ENCODE measurements at regions not wholly inside any gene's neighbourhood (a gene's known extent, or its start where the extent isn't known, plus 50 kb on each side); places are given as distances from the start of the nearest gene placed in this dataset.

GRCh38 chr14:41541333-41541732, 65.3 kb upstream of the LRFN5 start:
- CTCF ChIA-PET, result no interaction called here
- 47% methylated on average over 3 of the region's 3 CpGs for WGBS (ENCODE audit: low lambda C conversion rate)
- POLR2A ChIA-PET, result no interaction called here

GRCh38 chr14:41532255-41532654, 74.4 kb upstream of the LRFN5 start:
- no peaks in the 10 kb centered on the region for H3K4me1 ChIP-seq (ENCODE audit: control insufficient read depth in 1 of 2, insufficient read depth in 2 of 2, low read depth in 1 of 2, low read length in 1 of 2)
- no peak for DNase-seq

More at GRCh38 chr14:41541333-41541732, 65.3 kb upstream of the LRFN5 start:
- H3K36me3 ChIP-seq (replicated peaks in 1 of 2; ENCODE audit: control insufficient read depth in 1 of 2, insufficient read depth in 2 of 2, low read length in 1 of 2), result no peaks in the 10 kb centered on the region
- no peaks in the 10 kb centered on the region for H3K79me2 ChIP-seq (ENCODE audit: insufficient read depth)
- H3K4me1 ChIP-seq (ENCODE audit: control insufficient read depth in 1 of 2, insufficient read depth in 2 of 2, low read depth in 1 of 2, low read length in 1 of 2), result no peaks in the 10 kb centered on the region
- no peak overlapping the region for H3K27ac ChIP-seq (ENCODE audit: low read depth in 2 of 2, low read length in 1 of 2)
- no peak overlapping the region for H3K9ac ChIP-seq
- no peaks in the 10 kb centered on the region for H4K20me1 ChIP-seq (ENCODE audit: insufficient read depth)
- no peak overlapping the region for H2AFZ ChIP-seq (ENCODE audit: low read depth)
- H3F3A ChIP-seq (replicated peaks; ENCODE audit: insufficient read depth), result no peaks in the 10 kb centered on the region
- H3K4me2 ChIP-seq, result no peak overlapping the region
- H3K9me2 ChIP-seq, result no peaks in the 10 kb centered on the region
- no peaks in the 10 kb centered on the region for H3K27me3 ChIP-seq (ENCODE audit: insufficient read depth)
- no peak overlapping the region for H3K4me3 ChIP-seq (ENCODE audit: low read depth in 2 of 2, low read length in 1 of 2)
- TF ChIP-seq RAD21 (IDR thresholded peaks at IDR 0.05; ENCODE audit: low read length) (no peak), CHD2 (IDR thresholded peaks at IDR 0.05; ENCODE audit: low read length, partially characterized antibody) (no peak), GATA2 (CRISPR knock-in tag; IDR thresholded peaks at IDR 0.05) (no peak), EZH2phosphoT487 (IDR thresholded peaks at IDR 0.05; ENCODE audit: borderline replicate concordance, low read depth) (no peak), TAF1 (IDR thresholded peaks at IDR 0.05; ENCODE audit: borderline replicate concordance, low read depth, low read length) (no peak), TEAD4 (IDR thresholded peaks at IDR 0.05; ENCODE audit: borderline replicate concordance, insufficient read depth) (no peak), MAX (IDR thresholded peaks at IDR 0.05; ENCODE audit: low read depth) (no peak), ELF1 (IDR thresholded peaks at IDR 0.05) (no peak), RXRA (IDR thresholded peaks at IDR 0.05; ENCODE audit: borderline replicate concordance, low read depth) (no peak)
- DNase-seq, result no peak
- H3K9me3 ChIP-seq, result no peaks in the 10 kb centered on the region

More at GRCh38 chr14:41532255-41532654, 74.4 kb upstream of the LRFN5 start:
- no peak for TF ChIP-seq MXI1 (IDR thresholded peaks at IDR 0.05; ENCODE audit: low read depth, low read length)
- no peak for TF ChIP-seq JUND (IDR thresholded peaks at IDR 0.05)
- no peak for TF ChIP-seq CTCF (IDR thresholded peaks at IDR 0.05)
- no peak for TF ChIP-seq PBX3 (IDR thresholded peaks at IDR 0.05)
- TF ChIP-seq CHD2 (IDR thresholded peaks at IDR 0.05; ENCODE audit: low read length, partially characterized antibody), result no peak
- TF ChIP-seq FOXJ3 (CRISPR knock-in tag; IDR thresholded peaks at IDR 0.05), result no peak
- no peak for TF ChIP-seq YY1 (IDR thresholded peaks at IDR 0.05; ENCODE audit: low read depth)
- TF ChIP-seq MAX (IDR thresholded peaks at IDR 0.05; ENCODE audit: low read depth), result no peak
- no peak for TF ChIP-seq MEF2A (IDR thresholded peaks at IDR 0.05; ENCODE audit: borderline replicate concordance, low read depth)
- no peak for TF ChIP-seq ZBTB33 (IDR thresholded peaks at IDR 0.05; ENCODE audit: borderline replicate concordance, low read depth)
- TF ChIP-seq USF1 (IDR thresholded peaks at IDR 0.05; ENCODE audit: borderline replicate concordance, low read depth), result no peak
- no peak for TF ChIP-seq RXRA (IDR thresholded peaks at IDR 0.05; ENCODE audit: borderline replicate concordance, low read depth)
- TF ChIP-seq TAF1 (IDR thresholded peaks at IDR 0.05; ENCODE audit: borderline replicate concordance, low read depth, low read length), result no peak
- TF ChIP-seq NFIC (IDR thresholded peaks at IDR 0.05; ENCODE audit: borderline replicate concordance), result no peak
- no peaks in the 10 kb centered on the region for H3K27me3 ChIP-seq (ENCODE audit: insufficient read depth)
- H3K79me2 ChIP-seq (ENCODE audit: insufficient read depth), result no peaks in the 10 kb centered on the region
- no peak overlapping the region for H3K27ac ChIP-seq (ENCODE audit: low read depth in 2 of 2, low read length in 1 of 2)
- H4K20me1 ChIP-seq (ENCODE audit: insufficient read depth), result no peaks in the 10 kb centered on the region
- H3K9ac ChIP-seq, result no peak overlapping the region
- POLR2A ChIA-PET, result no interaction called here
- 0% methylated on average over 2 of the region's 2 CpGs for WGBS (ENCODE audit: low lambda C conversion rate)
- no peak overlapping the region for H3K4me2 ChIP-seq
- H3K4me3 ChIP-seq (ENCODE audit: low read depth in 2 of 2, low read length in 1 of 2), result no peak overlapping the region
- H3K9me2 ChIP-seq, result no peaks in the 10 kb centered on the region
- CTCF ChIA-PET, result no interaction called here
- no peak overlapping the region for H2AFZ ChIP-seq (ENCODE audit: low read depth)
- H3F3A ChIP-seq (replicated peaks; ENCODE audit: insufficient read depth), result no peaks in the 10 kb centered on the region
- no peaks in the 10 kb centered on the region for H3K9me3 ChIP-seq
- no peaks in the 10 kb centered on the region for H3K36me3 ChIP-seq (replicated peaks in 1 of 2; ENCODE audit: control insufficient read depth in 1 of 2, insufficient read depth in 2 of 2, low read length in 1 of 2)
